ENCODE measurements at regions not wholly inside any gene's neighbourhood (a gene's known extent, or its start where the extent isn't known, plus 50 kb on each side); places are given as distances from the start of the nearest gene placed in this dataset.

DNA sequence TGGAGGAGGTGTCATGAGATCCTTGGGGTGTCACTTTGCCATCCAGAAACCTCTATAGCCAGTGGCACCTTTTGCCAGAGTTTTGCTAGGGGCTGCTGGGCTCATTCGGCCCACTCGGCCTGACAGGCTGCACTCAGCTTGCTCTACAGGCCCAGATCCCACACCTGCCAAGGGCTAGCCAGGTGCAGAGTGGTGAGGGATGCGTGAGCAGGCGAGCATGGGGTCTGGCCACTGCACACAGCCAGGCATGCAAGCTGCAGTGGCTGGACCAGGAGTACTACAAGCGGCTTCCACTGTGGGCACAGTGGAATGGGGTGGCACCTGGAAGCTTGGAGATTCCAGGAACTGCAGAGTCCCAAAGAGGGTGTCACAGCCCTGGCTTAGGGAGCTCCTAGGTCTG, 372.7 kb downstream of the CHSY3 start:
- TF ChIP-seq, protein P1, sequence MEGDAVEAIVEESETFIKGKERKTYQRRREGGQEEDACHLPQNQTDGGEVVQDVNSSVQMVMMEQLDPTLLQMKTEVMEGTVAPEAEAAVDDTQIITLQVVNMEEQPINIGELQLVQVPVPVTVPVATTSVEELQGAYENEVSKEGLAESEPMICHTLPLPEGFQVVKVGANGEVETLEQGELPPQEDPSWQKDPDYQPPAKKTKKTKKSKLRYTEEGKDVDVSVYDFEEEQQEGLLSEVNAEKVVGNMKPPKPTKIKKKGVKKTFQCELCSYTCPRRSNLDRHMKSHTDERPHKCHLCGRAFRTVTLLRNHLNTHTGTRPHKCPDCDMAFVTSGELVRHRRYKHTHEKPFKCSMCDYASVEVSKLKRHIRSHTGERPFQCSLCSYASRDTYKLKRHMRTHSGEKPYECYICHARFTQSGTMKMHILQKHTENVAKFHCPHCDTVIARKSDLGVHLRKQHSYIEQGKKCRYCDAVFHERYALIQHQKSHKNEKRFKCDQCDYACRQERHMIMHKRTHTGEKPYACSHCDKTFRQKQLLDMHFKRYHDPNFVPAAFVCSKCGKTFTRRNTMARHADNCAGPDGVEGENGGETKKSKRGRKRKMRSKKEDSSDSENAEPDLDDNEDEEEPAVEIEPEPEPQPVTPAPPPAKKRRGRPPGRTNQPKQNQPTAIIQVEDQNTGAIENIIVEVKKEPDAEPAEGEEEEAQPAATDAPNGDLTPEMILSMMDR (IDR thresholded peaks at IDR 0.05; ENCODE audit: low read depth, low read length): no peak
- no peak for DNase-seq (ENCODE audit: low read depth in 2 of 2)
- H3K4me3 ChIP-seq (replicated peaks in 1 of 2; ENCODE audit: low read depth in 2 of 2, low read length in 2 of 2): no peak overlapping the region

DNA sequence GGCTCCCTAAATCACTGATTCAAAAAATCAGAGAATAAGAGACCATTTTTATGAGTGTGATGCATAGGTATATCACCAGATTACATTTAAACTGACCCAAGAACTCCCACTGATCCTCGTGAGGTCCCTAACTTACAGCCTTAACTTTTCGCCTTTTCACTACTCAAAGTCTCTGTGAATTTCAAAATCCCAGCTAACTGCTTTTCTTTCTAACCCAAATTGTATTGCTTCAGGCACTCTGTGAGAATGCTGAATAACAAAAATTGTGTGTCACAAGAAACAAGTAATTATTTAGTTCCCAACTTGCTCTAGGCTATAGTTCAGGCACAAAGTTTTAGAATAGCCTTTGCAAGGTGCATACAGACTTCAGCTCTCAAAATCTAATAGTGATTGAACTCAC, 368.6 kb downstream of the CHSY3 start:
- H3K4me3 ChIP-seq (replicated peaks in 1 of 2; ENCODE audit: low read depth in 2 of 2, low read length in 2 of 2): no peak overlapping the region
- TF ChIP-seq, protein P1 (IDR thresholded peaks at IDR 0.05; ENCODE audit: low read depth, low read length): no peak
- no peak for DNase-seq (ENCODE audit: low read depth in 2 of 2)

DNA sequence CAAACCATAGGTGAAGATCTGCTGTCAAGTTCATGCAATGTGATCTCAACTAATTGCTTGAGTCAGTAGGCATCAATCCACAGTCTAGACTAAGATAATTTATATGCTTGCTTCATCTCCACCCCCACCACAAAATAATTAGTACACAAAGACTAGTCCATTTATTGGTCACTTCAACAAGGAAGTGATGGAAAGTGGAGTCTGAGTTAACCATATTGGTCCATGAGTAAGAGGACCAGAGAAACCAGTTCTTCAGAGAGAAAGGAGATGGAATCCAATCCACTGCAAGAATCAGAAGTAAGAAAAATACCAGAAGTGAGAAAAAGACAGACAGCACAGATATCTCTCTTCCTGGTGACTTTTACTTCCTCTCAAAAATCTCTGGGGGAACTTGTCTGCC, 366.5 kb downstream of the CHSY3 start:
- no peak overlapping the region for H3K4me3 ChIP-seq (replicated peaks in 1 of 2; ENCODE audit: low read depth in 2 of 2, low read length in 2 of 2)
- no peak for DNase-seq (ENCODE audit: low read depth in 2 of 2)
- TF ChIP-seq, protein P1 (IDR thresholded peaks at IDR 0.05; ENCODE audit: low read depth, low read length): no peak

DNA sequence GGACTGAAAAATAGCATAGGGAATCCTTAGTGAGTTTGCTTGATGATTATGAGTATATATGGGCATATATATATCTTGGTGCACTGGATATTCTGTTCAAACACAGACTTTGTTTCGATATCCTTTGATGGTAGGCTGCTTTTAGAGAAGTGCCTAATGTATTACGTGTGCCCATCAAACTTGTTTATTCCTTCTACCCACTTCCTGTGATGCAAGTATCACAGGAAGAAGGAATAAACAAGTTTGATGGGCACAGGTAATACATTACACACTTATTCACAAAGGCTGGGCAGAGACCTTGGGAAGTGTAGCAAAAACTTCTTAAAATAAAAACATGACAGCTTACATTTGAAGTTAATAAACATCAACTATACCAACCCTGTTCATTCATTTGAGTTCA, 364.2 kb downstream of the CHSY3 start:
- TF ChIP-seq, protein P1 (IDR thresholded peaks at IDR 0.05; ENCODE audit: low read depth, low read length): no peak
- H3K4me3 ChIP-seq (replicated peaks in 1 of 2; ENCODE audit: low read depth in 2 of 2, low read length in 2 of 2): no peak overlapping the region
- no peak for DNase-seq (ENCODE audit: low read depth in 2 of 2)

DNA sequence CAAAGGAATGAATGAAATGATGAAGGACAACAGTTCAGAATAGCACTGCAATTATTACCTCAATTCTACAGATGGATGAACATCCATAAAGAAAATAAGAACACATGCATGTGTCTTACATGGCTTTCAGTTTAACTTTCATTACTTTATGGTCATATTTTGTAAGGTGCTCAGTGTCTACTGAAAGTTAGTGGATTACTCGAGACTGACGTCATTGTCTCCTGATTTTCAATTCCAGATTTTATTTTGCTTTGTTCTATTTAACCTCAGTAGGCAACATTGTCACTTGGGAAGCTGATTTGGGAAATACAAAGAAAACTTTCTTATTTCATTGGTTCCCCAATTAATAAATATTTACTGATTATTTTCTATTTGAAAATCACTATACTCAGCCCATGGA, 363.7 kb downstream of the CHSY3 start:
- no peak for DNase-seq (ENCODE audit: low read depth in 2 of 2)
- no peak overlapping the region for H3K4me3 ChIP-seq (replicated peaks in 1 of 2; ENCODE audit: low read depth in 2 of 2, low read length in 2 of 2)
- TF ChIP-seq, protein P1 (IDR thresholded peaks at IDR 0.05; ENCODE audit: low read depth, low read length): no peak

DNA sequence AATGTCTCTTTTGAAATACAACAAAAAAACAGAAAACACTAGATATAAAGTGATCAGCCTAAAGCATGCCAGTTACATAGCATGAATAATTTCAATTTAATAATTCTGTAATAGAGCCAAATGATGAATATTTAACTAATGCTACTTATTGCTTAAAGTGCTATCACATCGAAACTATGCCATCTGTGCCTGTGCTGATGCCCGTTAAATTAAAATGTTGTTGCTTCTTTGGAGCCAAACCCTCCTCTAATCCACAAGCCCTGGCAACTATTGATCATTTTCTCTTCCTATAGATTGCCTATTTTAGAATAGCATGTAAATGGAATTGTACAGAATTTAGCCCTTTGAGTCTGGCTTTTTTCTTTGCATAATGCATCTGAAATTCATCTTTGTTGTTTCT, 356.2 kb downstream of the CHSY3 start:
- TF ChIP-seq, protein P1 (IDR thresholded peaks at IDR 0.05; ENCODE audit: low read depth, low read length): no peak
- H3K4me3 ChIP-seq (replicated peaks in 1 of 2; ENCODE audit: low read depth in 2 of 2, low read length in 2 of 2): no peak overlapping the region
- no peak for DNase-seq (ENCODE audit: low read depth in 2 of 2)

DNA sequence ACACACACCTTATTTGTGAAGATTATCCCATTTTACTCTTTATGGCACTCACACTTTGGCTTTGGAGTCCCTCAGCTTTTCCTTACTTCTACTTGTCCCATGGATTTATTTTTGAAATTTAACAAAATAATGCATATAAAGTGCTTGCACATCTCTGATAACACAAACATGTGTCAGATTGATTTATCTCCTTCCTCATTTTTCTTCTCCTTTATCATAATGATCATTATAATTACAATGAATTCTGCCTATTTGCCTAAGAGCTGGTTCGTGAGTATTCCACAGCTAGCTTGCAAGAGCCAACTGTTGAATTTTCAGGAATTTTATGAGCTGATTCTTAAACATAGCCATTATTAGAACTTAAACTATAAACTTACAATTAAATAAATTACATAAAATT, 347.7 kb downstream of the CHSY3 start:
- no peak overlapping the region for H3K4me3 ChIP-seq (replicated peaks in 1 of 2; ENCODE audit: low read depth in 2 of 2, low read length in 2 of 2)
- DNase-seq (ENCODE audit: low read depth in 2 of 2): no peak
- TF ChIP-seq, protein P1 (IDR thresholded peaks at IDR 0.05; ENCODE audit: low read depth, low read length): no peak

All from cardiac fibroblast (primary cell).